ENCODE measurements at regions not wholly inside any gene's neighbourhood (a gene's known extent, or its start where the extent isn't known, plus 50 kb on each side); places are given as distances from the start of the nearest gene placed in this dataset.
"Not testable (repeated sequence)": the region's sequence is repeated elsewhere in the genome, so short reads cannot be mapped to it uniquely, and the experiment has no call there.

GRCh38 chr10:78217336-78217735 lies 183.7 kb downstream of the RPS24 start:
- Histone ChIP-seq H3K4me1 (peaks cover 19 to 40% (median 22%) of the 10 kb centered on the region in 9 donors), H3K9me3 (no peaks in the 10 kb centered on the region), H3K4me3 (no peak overlapping the region), H3K27me3 (peaks cover 0 to 7% (median 0%) of the 10 kb centered on the region in 7 donors), H3K27ac (no peak overlapping the region), H3K36me3 (no peaks in the 10 kb centered on the region)
- intact Hi-C loops (cut with DNase I), result loop anchor here in 8 of 10 donors (5.0 to 10.0 kb wide), 6 partner anchors 85 to 987 kb away; partner anchors contain the start of gene ZMIZ1 (in 1 of the 8)
- WGBS, 2 donors, result 71 to 74% methylated on average over 6 of the region's 6 CpGs
- no peak for ATAC-seq
- no peak for TF ChIP-seq CTCF (IDR thresholded peaks at IDR 0.05)
- DNase-seq, result no peak

GRCh38 chr10:78218798-78219490 lies 185.3 kb downstream of the RPS24 start:
- intact Hi-C loops (cut with DNase I), result loop anchor here in 8 of 10 donors (5.0 to 10.0 kb wide), 6 partner anchors 83 to 986 kb away; partner anchors contain the start of gene ZMIZ1 (in 1 of the 8)
- H3K27me3 ChIP-seq, result peaks cover 0 to 7% (median 0%) of the 10 kb centered on the region in 7 donors
- no peak for TF ChIP-seq CTCF (IDR thresholded peaks at IDR 0.05)
- H3K4me3 ChIP-seq, result no peak overlapping the region
- DNase-seq (no peak), ATAC-seq (no peak)
- H3K27ac ChIP-seq, result no peak overlapping the region
- no peaks in the 10 kb centered on the region for H3K36me3 ChIP-seq
- peaks cover 16 to 33% (median 21%) of the 10 kb centered on the region in 9 donors for H3K4me1 ChIP-seq
- WGBS, 2 donors, result 78 to 80% methylated on average over 15 of the region's 15 CpGs
- no peaks in the 10 kb centered on the region for H3K9me3 ChIP-seq

- H3K27ac ChIP-seq, H3K9me3 ChIP-seq, ATAC-seq, H3K36me3 ChIP-seq, DNase-seq, H3K4me3 ChIP-seq, H3K27me3 ChIP-seq: not testable (repeated sequence)
- WGBS, 2 donors, result 91 to 95% methylated on average over 4 of the region's 4 CpGs
- peaks cover 15 to 28% (median 20%) of the 10 kb centered on the region in 9 donors for H3K4me1 ChIP-seq
- intact Hi-C loops (cut with DNase I), result loop anchor here in 8 of 10 donors (5.0 to 10.0 kb wide), 6 partner anchors 83 to 985 kb away; partner anchors contain the start of gene ZMIZ1 (in 1 of the 8)
Measured at GRCh38 chr10:78219568-78219967, 185.9 kb downstream of the RPS24 start.

GRCh38 chr10:78220781-78221180 lies 187.1 kb downstream of the RPS24 start:
- Histone ChIP-seq H3K4me3 (no peak overlapping the region), H3K27me3 (peaks cover 0 to 7% (median 0%) of the 10 kb centered on the region in 7 donors), H3K36me3 (no peaks in the 10 kb centered on the region), H3K27ac (no peak overlapping the region), H3K4me1 (peaks cover 5 to 16% (median 9%) of the 10 kb centered on the region in 9 donors), H3K9me3 (no peaks in the 10 kb centered on the region)
- no peak for ATAC-seq
- DNase-seq, result no peak
- intact Hi-C loops (cut with DNase I), result no loop called here
- TF ChIP-seq CTCF (IDR thresholded peaks at IDR 0.05), result no peak
- 95 to 96% methylated on average over 2 of the region's 2 CpGs for WGBS, 2 donors
